Renal cortex interstitium (tissue), 11 donors: ENCODE measurements at regions not wholly inside any gene's neighbourhood (a gene's known extent, or its start where the extent isn't known, plus 50 kb on each side); places are given as distances from the start of the nearest gene placed in this dataset.
A peak's percentile ranks its signal among the peaks of the same experiment; 100 is the strongest.

Source experiments
- DNase-seq, 11 donors: peaks; one replicate each; pipeline ENCODE4 v3.0.0-alpha.2; 2013; ENCODE audit warnings: low read depth in 9 of 11, low spot score in 4 of 11; ENCODE audit errors: extremely low read depth in 1 of 11

DNA sequence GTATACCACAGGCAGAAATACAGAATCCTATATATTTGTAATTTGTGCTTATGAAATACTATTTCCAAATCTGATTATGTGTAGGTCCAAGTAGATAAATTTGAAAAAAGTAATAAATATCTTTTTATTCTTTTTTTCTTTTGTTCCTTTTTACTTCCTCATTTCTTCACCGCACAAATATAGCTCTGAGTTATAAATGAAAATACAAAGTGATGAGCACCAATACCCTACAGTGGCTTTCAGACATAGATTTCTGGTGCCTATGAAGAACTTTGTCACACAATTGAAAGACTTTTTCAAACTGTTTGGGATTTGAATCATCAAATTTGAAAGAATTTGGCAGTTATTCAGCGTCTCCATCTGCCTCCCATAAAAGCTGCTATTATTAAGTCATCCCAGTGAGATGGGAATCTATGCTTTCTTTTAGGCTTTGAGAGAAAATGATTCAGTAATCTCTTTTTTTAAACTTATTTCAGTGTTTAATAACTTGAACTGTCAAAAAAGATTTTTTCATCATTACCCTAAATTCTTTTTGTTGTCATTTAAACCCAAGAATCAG is 363.6 kb upstream of the GOLIM4 start:
- DNase-seq = no peak

- DNase-seq = peak in 1 of 11 donors; percentile 2
These were observed 362.3 kb upstream of the GOLIM4 start for GRCh38 chr3:168457954-168458539.

- DNase-seq = no peak
These were observed 360.1 kb upstream of the GOLIM4 start for GRCh38 chr3:168455814-168456213.

- no peak for DNase-seq
These were observed 357.9 kb upstream of the GOLIM4 start for GRCh38 chr3:168453623-168454022.

- no peak for DNase-seq
These were observed 348.2 kb upstream of the GOLIM4 start for GRCh38 chr3:168443965-168444364.

DNA sequence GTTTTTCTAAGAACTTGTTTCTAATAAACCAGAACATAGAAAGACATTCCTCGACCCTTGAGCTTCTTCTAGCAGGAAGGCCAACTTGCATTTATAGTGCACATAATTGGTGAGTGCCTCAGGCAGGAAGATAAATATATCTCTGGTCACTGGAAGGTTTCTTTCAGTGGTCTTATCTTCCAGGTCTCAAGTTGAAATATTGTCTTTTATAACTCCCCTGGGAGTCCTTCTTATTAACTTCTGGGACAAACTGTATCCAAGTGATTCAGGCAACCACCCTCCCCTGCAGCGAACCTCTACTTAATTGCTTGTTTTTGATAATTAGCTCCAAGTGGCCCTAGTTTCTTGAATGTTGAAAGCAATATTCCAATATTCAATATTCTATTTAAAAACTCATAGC is 346.8 kb upstream of the GOLIM4 start:
- DNase-seq = no peak

- DNase-seq = no peak
These were observed 340.6 kb upstream of the GOLIM4 start for GRCh38 chr3:168436245-168436724.

DNA sequence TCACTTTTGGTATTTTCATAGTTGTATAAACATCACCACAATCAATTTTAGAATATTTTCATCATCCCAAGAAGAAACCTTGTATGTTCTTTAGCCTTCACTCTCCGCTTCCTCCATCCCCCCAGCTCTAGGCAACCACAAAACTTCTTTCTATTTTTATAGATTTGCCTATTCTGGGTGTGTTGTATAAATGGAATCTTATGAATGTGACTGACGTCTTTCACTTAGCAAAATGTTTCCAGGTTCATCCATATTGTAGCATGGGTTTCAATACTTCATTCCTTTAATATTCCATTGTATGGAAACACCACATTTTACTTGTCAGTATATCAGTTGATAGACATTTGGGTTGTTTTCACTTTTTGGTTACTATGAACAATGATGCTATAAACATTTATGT is 335.8 kb upstream of the GOLIM4 start:
- no peak for DNase-seq

- no peak for DNase-seq
These were observed 332.2 kb upstream of the GOLIM4 start for GRCh38 chr3:168427835-168428475.

DNA sequence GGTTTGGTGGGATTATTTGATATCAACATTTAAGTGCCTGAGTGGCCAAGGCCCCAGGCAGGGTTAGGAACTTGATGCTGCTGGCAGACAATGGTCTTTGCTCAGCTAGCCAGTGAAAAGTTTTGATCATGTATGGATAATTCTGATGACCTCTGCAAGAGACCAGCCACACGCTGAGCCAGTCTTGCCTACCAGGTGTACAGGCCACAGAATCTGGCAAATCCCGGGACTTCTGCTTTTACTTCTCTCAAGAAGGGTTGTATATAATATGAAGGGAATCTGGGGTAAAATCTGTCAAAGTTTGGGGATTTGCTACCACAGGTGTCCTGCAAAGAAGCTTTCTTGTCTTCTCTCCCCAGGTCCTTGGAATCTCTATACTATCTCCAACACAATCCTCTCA is 331.4 kb upstream of the GOLIM4 start:
- no peak for DNase-seq

GRCh38 chr3:168425936-168426595 is 330.3 kb upstream of the GOLIM4 start:
- DNase-seq = no peak

DNA sequence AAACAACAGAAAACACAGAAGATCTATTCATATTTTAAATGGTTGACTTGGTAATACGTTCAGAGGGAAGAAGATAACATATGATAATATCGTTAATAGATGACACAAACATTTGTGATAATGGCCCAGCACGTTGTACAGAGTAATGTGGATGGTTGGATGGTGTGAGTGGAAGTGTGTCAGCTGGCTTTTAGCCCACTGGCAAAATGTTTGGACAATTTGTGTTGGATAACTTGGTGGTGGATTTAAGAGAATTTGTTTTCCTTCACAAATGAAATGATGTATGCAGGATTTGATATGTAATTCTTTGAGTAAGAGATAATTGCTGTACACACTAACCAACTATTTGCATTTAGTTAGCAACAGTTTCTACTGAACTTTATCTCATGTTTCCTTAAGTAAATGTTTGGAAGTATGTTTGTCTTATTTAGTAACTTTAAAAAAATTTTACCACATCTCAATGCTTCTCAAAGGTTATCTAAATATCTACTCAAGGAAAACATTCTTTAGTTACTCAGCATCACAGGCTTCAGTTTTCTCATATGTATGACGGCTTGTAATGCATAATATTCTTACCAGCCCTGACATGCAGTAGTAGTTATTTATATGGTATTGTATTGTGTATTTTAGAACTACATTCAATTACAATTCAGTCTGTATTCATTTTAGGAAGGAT is 328.5 kb upstream of the GOLIM4 start:
- DNase-seq = no peak

DNA sequence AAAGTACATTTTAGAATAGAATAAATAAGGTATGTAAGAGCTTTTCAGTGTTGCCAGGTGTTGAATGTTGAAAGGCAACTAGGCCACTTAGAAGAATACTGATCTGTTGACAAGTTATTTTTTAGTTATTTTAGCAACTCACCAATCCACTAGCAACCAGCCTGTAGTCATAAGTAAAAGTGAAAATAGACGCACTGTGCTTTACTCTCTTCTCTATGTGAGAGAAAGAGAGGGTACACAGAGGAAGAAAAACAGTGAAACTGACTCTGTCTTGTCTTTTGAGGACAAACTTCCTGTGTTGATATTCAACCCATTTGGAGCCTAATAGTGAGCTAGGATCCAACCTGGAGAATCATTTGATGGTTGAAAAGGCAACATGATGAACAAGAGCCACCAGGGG is 327.1 kb upstream of the GOLIM4 start:
- DNase-seq = no peak

- DNase-seq = no peak
These were observed 323.4 kb upstream of the GOLIM4 start for GRCh38 chr3:168419091-168419490.

- DNase-seq = peak in 1 of 11 donors; percentile 9
These were observed 321.3 kb upstream of the GOLIM4 start for GRCh38 chr3:168417016-168417415.

DNA sequence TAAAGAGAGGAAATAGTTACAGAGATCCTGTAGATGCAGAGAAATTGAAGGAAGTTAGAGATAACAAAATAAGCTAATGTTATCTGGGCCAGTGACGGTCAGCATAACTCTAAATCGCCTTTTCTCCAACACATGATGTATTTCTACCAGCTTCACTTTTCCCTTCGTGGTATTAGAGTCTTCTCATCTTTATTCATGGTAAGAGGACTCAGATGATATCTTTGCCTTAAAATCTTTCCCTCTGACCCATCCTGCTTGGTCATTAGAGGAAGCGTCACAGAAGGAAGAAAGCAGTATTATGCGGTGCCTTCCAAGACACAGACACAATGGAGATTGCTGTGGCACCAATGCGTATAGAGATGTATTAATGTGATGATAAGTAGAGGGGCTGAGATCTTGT is 320.7 kb upstream of the GOLIM4 start:
- no peak for DNase-seq

- DNase-seq = no peak
These were observed 318.4 kb upstream of the GOLIM4 start for GRCh38 chr3:168414149-168414548.

GRCh38 chr3:168407381-168407780 is 311.7 kb upstream of the GOLIM4 start:
- DNase-seq = no peak

DNA sequence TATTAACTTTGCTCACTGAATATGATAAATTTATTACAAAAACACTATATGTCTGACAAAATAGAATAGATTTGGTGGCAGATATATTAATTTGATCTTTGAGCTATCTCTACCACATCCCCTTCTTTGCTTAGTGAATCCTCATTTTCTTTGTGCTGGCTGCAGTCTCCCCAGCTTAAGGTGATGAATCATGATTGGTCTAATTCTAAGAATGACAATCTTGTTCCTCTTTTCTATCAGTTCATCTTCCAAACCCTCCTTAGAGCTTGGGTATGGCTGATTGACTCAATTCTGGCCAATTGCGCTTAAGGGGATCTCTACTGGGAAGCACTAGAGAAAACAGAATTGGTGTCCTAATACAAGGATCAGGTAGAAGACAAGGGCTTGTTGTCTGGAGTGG is 309.6 kb upstream of the GOLIM4 start:
- DNase-seq = no peak
